GM10248 (cell line): ENCODE measurements at regions not wholly inside any gene's neighbourhood (a gene's known extent, or its start where the extent isn't known, plus 50 kb on each side); places are given as distances from the start of the nearest gene placed in this dataset.

Experiments used
- CTCF ChIA-PET: fragments of 300-600 bp; sonication (Branson Sonifier 250); formaldehyde crosslinking; extraction: SDS; loops from one replicate; lab custom pipeline; 2021; ENCODE audit warnings: antibody characterized with exemption; lab: Yijun Ruan, JAX
- POLR2A ChIA-PET: fragments of 350-650 bp; sonication (Branson Sonifier 250); formaldehyde crosslinking; extraction: SDS; loops from one replicate; lab custom pipeline; 2020; ENCODE audit warnings: antibody characterized with exemption; lab: Yijun Ruan, JAX
- DNase-seq: peaks from one replicate; pipeline ENCODE4 v3.0.0; 2012; ENCODE audit errors: extremely low spot score
- CTCF ChIP-seq: IDR thresholded peaks from 2 replicates; pipeline ENCODE4 v1.5.1; 2012; ENCODE audit warnings: mild to moderate bottlenecking, low read depth; ENCODE audit errors: extremely low read depth, missing control alignments, control extremely low read depth

- CTCF ChIA-PET = interaction anchor here (1.0 to 3.5 kb wide), 3 partner anchors 15 to 150 kb away, joined by 3 to 16 read pairs (median 8); no protein-coding TSS in a partner anchor
- POLR2A ChIA-PET = no interaction called here
Measured at GRCh38 chr21:38203229-38203628, 53.6 kb upstream of the KCNJ15 start.

GRCh38 chr21:38205940-38206339 is 50.9 kb upstream of the KCNJ15 start:
- no peak for DNase-seq
- ChIA-PET CTCF (no interaction called here), POLR2A (no interaction called here)
- no peak for TF ChIP-seq CTCF

More at GRCh38 chr21:38203229-38203628, 53.6 kb upstream of the KCNJ15 start:
- TF ChIP-seq CTCF = no peak
- DNase-seq = no peak

- CTCF ChIA-PET = no interaction called here
- no peak for DNase-seq
- POLR2A ChIA-PET = no interaction called here
- TF ChIP-seq CTCF = no peak
Measured at GRCh38 chr21:38206646-38207045, 50.1 kb upstream of the KCNJ15 start.
